C4-2B (cell line): ENCODE measurements at regions not wholly inside any gene's neighbourhood (a gene's known extent, or its start where the extent isn't known, plus 50 kb on each side); places are given as distances from the start of the nearest gene placed in this dataset.

Experiments used
- CTCF ChIP-seq: fragments of 450-650 bp; conservative IDR thresholded peaks from 2 replicates; pipeline ENCODE4 v1.5.1; 2017; ENCODE audit warnings: mild to moderate bottlenecking
- ZFX ChIP-seq: fragments of 450-650 bp; IDR thresholded peaks from 2 replicates; pipeline ENCODE4 v1.6.1; 2017

DNA sequence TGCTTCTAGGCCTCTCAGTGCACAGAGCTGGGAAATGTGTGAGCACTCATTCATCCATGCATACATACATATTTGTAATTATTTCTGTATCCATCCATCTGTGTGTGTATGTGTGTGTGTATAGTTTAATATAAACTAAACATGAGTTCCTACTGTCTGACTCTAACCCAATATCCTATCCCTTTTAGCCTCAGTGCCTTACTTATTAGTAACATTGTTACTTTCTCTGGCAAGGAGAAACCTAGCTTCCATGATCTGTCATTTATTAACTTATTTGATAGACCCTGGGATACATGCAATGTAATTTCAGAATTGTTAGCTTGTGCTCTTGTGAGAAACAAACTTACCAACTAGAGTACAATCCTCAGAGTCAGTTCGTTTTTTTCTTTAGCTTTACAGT, 59.0 kb upstream of the WSCD1 start:
- no peak for TF ChIP-seq CTCF
- no peak for TF ChIP-seq ZFX
